Eye (tissue), 1 donor: ENCODE measurements at regions not wholly inside any gene's neighbourhood (a gene's known extent, or its start where the extent isn't known, plus 50 kb on each side); places are given as distances from the start of the nearest gene placed in this dataset.
"Not testable (repeated sequence)": the region's sequence is repeated elsewhere in the genome, so short reads cannot be mapped to it uniquely, and the experiment has no call there.

Experiments used
- DNase-seq: peaks from one replicate; pipeline ENCODE4 v3.0.0-alpha.2; 2015

DNA sequence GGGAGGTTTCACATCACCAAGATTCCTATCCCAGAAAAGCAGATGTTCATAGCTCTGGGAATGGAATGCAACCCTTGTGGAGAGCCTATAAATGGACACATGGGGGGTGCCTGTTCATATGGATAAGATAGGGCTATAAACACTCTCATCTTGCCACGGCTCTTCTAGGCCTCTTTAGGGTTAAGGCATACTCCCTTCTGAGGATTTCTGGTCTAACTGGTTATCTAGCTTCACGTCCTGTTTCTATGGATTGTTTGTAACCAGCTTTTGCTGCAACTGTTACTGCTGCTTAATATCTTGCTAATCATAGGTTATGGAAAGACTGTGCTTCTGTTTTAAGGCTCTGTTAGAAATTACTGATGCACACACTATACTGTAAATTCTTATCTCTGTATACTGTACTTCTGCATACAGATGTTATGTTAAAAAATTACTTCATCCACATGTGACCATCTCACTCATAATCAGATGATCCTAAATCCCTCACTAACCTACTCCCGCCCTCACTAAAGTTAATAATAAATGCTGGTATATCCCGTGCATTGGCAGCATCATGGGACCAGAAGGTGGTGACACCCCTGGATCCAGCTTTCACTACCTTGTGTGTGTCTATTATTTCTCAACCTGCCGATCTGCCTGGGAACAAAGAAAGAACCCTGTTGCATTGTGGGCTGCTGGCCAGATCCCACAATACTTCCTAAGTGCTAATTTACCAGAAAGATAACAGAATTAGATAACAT, 68.7 kb downstream of the PRKAB2 start:
- not testable (repeated sequence) for DNase-seq

GRCh38 chr1:147099192-147099591, 73.1 kb downstream of the PRKAB2 start:
- DNase-seq = no peak

- not testable (repeated sequence) for DNase-seq
Measured at GRCh38 chr1:147098338-147098973, 73.8 kb downstream of the PRKAB2 start.

DNA sequence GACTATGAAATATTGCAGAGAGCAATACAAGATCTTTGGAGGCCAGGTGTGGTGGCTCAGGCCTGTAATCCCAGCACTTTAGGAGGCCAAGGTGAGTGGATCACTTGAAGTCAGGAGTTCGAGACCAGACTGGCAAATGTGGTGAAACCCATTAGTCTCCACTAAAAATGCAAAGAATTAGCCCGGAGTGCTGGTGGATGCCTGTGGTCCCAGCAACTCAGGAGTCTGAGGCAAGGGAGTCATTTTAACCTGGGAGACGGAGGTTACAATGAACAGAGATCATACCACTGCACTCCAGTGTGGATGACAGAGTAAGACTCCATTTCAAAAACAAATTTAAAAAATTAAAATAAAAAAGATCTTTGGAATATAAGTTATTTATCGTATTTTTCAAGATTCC, 76.6 kb downstream of the PRKAB2 start:
- no peak for DNase-seq

GRCh38 chr1:147091801-147092200, 80.5 kb downstream of the PRKAB2 start:
- no peak for DNase-seq

DNA sequence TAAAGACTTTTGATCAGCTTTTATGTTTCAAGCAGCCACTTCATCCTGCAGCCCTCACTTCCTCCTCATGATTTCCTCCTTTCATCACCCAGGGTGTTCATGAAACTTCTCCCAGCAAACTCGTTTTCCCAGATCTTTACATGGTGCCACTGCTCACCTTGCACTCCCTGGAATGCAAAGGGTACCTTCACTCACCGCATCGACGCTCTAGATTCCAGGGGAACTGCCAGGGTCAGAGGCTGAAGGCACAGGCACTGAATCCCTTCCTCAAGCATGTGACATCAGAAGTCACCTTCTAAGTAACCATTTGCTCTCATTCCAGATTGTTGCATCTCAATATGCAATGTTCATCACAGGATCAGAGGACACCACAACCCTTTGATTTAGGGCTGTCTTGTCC, 82.8 kb downstream of the PRKAB2 start:
- no peak for DNase-seq

DNA sequence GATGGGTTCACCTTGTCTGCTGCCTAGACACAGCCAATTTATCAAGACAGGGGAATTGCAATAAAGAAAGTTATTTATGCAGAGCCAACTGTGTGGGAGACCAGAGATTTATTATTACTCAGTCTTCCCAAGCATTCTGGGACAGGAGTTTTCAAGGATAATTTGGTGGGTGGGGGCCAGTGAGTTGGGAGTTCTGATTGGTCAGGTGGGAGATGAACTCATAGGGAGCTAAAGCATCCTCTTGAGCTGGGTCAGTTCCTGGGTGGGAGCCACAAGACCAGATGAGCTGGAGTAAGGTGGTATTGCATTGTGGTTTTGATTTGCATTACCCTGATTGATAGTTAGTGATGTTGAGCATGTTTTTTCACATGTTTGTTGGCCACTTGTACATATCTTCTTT, 86.1 kb downstream of the PRKAB2 start:
- DNase-seq = no peak

GRCh38 chr1:147084273-147085096, 87.8 kb downstream of the PRKAB2 start:
- peak; percentile 91 for DNase-seq

- no peak for DNase-seq
Measured at GRCh38 chr1:147083919-147084272, 88.4 kb downstream of the PRKAB2 start.

DNA sequence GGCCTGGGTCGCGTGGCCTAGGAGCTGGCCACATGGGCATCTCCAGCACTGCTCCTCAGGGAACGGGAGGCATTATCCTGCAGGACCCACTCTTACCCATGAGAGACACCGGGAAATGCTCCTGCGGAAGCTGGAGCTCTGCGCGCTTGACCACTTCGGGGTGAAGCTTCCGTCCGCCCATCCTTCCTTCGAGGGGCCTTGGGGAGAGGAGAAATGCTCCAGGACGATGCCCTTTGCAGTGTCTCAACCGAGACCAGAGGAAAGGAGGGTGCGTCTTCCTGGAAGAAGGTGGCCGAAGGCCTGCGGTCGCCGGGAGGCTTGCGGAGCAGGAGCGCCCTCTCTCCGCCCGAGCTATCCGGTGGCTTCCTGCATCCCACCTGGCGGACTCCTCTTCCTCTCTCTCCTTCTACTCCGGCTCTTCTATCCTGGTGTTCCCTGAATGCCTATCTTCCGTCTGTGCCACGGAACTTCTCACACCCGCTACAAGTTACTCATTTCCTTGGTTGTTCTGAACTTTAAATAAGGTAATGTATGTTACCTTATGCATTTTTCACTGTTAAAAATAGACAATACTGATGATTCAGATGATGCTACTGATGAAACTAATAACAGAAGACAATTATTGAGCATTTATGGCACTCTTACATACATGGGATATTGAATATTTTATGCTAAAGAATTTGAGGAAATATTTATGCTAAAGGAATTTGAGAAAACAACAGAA, 91.4 kb downstream of the PRKAB2 start:
- DNase-seq = peak; percentile 31

DNA sequence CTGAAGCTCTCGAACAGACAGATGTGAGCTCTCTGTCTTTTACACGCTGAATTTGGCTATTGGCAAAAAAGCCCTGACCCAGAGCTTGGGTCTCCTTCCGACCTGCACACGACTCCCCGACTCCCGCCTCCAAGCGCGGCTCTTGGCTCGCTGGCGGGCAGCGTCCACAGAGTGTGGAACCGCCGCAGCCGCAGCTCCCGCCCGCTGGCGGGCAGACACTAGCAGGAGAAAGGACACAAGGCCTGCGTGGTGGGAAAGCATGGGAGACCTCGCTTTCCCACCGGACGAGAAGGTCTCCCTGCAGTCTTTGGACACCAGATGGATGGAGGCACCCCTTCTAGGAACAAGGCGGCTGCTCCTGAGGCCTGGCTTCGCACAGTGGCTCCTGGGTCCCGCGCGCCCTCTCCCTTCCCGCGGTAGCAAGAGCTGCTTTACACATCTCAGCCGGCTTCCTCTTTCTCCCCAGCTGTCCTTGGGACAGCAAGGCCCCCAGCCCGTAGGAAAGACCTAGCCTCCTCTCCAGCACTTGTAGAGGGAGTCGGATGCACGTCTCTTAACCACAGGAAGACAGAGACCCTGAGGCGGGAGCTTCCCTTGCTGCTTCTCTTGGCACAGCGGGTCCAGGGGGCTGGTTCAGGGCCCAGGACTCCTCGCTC, 92.1 kb downstream of the PRKAB2 start:
- peak; percentile 78 for DNase-seq

DNA sequence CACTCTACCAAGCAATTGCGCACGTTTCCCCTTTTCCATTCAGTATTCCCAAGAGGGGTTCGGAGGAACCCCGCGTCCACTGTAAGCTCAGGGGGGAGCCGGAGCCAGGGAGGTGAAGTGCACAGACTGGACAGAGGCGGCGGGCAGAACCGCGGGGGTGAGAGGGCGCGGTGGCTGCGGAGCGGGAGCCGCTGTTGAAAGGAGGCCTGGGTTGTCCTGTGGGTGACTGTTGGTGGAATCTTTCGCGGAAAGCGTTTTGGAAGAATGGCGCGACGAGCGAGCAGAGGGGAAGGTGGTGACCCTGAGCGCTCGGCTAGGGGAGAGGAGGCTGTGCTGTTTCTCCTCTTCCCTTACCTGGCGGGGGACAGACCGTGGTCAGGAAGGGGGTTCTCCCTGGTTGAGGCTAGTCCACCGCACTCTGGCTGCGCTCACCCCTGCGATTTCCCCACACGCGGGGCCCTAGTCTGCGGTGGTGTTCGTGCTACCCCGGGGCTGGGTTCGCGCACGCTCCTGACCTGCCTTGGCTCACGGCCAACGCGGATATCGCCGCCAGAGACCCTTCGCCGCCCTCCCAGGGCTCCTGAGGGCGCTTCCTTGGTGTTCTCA, 92.8 kb downstream of the PRKAB2 start:
- no peak for DNase-seq

DNA sequence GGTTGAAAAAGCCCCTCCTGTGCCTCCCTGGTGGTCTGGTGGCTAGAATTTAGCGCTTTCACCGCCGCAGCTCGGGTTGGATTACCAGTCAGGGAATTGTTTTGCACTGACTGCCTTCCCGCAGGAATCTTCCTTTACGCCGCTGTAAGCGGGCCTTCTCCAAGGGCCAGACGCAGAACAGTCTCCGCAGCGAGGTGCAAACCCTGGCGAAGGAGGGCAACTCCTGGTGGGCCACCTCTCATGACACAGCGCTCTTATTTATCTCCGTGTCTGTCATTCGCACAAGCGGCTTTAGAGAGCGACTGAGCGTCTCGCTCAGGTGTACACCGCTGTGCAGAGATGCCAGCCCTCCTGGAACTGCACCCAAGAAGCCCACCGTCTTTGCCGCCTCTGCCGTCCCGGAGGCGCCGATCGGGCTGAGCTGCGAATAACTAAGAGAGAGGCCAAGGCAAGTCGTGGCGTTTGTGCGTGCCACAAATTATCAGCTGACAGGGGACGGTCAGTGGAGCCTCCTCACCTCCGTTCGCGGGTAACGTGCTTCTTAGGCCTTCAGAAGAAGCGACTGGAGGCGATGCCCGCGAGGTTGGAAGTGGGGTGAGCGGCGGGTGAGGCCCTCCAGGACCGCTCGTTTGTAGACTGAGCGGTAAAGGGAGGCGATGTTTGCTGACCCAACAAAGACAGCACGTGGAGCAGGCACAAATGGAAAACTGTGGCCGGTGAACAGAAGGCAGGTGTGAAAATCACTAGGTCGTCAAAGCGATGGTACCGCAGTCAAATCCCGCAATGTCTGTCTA, 93.5 kb downstream of the PRKAB2 start:
- DNase-seq = peak; percentile 58

DNA sequence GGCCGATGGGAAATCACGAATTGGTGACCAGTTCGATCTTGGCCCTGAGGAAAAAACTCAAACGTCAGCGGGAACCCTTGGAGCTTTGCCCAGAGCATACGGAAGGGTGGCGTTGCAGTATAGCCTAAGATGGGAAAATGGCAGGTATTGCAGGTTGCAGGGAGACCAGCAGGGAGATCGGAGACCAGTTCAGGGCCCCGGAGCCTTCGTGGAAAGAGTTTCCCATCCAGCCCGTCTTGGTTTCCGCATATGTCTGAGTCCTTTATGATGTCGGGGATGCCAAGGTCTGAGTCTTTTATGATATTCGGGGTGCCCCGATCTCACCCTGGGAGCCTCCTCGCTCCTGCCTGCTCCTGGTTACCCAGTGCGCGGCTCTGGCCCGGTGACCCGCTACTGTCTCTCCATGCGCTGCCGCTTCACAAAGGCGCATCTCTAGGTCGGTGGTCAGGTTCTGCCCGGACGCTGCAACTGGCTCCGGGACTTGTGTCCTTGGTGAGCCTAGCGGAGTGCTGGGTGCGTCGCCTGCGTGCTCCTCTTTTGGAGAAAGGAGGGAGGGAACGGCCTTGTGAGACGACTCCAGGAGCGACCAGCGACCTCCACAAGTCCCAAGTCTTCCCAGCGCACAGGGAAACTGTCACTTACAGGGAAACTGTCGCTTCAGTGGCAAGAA, 94.2 kb downstream of the PRKAB2 start:
- DNase-seq = peak; percentile 59

DNA sequence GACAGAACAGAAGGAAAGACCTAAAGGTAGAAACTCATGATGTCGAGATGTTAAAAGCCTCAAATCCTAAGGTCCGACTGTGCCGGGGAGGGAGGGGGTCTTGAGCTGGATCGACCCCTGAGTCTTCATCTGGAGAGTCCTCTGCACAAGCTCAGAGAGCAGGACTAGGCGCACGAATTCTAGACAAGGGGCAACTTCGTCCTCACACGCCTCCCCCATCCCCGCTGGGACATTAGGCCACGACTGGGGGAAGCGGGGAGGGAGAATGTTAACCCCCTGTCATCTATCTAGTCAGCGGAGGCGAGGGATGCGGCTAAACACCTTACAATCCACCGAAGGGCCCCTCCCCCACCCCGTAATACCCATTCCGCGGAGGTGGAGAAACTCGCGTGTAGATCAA, 94.7 kb downstream of the PRKAB2 start:
- DNase-seq = peak; percentile 14

DNA sequence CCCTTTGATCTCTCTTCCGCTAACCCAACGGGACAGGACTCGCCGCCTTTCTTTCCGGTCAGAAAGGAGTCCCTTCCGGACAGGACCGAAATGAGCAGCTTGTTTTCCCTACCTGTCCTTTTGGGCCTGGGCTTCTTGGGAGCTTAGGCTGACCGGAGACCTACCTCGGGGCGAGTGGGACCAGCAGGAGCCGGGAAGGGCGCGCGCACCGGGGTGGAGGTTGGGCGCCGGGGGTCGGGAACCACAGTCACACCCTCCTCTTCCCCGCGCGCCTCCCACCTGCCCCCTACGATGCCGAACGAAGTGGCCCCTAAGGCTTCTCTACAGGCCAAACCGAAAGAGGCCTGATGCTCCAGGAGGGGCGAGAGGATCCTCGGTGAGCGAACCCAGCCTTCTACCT, 95.2 kb downstream of the PRKAB2 start:
- DNase-seq = no peak

DNA sequence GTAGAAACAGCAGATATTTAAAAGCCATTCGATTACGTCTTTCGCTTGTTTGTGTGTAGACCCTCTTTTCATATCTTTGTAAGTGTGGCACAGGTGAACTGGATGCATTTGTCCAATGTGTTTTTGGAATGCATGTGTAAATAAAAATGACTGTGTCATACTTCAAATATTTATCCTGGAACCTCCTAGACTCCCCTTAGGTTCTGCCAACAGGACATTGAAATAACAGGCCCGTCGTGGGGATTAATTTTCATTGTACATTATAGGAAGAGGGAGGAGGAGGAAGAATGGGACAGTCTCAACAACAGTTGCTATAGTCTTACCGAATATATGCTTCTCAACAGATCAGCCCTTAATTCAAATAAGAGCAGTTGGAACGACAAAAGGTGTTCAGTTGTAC, 95.8 kb downstream of the PRKAB2 start:
- DNase-seq = no peak

DNA sequence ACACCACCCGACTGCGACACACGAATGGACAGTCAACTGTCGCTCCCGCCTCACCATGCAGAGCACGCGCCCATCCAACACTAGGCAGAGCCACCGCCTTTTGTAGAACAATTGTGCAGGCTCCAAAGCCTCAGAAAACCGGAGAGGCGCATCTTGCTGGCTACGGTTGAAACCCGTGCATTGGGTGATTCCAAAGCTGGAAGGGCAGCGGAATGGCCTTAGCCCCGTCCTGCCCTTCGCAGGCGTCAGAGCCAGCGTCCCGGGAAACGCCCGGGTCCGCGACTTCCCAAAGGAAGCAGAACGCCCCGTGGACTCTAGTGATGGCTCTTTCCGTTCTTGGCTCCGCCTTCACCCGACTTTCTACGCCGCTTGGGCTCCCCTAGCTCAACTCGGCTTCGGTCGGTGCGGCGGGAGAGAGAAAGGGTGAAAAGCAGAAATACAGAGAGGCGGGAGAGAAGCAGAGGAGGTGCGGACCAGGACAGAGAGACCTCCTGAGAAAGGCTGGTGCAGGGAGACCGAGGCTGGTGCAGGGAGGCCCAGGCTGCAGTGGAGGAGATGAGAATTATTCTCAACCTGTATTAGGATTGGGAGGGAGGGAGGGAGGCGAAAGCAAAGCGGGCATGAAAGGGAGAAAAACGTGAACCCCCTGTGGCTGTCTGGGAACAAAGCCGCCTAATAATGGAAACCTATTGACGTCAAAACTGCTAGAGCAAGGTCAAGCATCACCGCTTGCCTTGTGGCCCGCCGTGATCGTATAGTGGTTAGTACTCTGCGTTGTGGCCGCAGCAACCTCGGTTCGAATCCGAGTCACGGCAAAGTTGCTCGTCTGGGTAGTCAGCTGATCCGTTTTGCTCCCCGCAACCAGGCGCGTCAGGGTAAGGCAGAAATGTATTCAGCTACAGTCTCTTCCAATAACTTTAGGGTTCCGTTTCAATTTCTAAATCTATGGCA, 99.5 kb downstream of the PRKAB2 start:
- peak; percentile 74 for DNase-seq

GRCh38 chr1:147071142-147071541, 101.1 kb downstream of the PRKAB2 start:
- no peak for DNase-seq

- DNase-seq = peak; percentile 3
Measured at GRCh38 chr1:147062956-147063355, 109.3 kb downstream of the PRKAB2 start.
